Skeletal muscle tissue (tissue), 3 donors: ENCODE measurements at regions not wholly inside any gene's neighbourhood (a gene's known extent, or its start where the extent isn't known, plus 50 kb on each side); places are given as distances from the start of the nearest gene placed in this dataset.

Experiments used
- H3K27ac ChIP-seq: one replicate; pipeline ENCODE4 v1.7.0; 2013; ENCODE audit warnings: mild to moderate bottlenecking, low read depth, low read length, inconsistent platforms
- H3K27me3 ChIP-seq, 3 donors: one replicate each; pipeline ENCODE4 v1.7.0; 2013; ENCODE audit warnings: low read length in 3 of 3; ENCODE audit not compliant: control insufficient read depth in 3 of 3, insufficient read depth in 3 of 3
- H3K36me3 ChIP-seq, 3 donors: one replicate each; pipeline ENCODE4 v1.7.0; 2013; ENCODE audit warnings: low read length in 3 of 3; ENCODE audit not compliant: control insufficient read depth in 3 of 3, insufficient read depth in 3 of 3
- H3K4me1 ChIP-seq, 3 donors: one replicate each; pipeline ENCODE4 v1.7.0; 2013; ENCODE audit warnings: low read length in 3 of 3, mild to moderate bottlenecking in 3 of 3; ENCODE audit not compliant: control insufficient read depth in 3 of 3, insufficient read depth in 3 of 3
- H3K4me3 ChIP-seq, 3 donors: one replicate each; pipeline ENCODE4 v1.7.0; 2013; ENCODE audit warnings: low read length in 3 of 3
- H3K9ac ChIP-seq, 3 donors: one replicate each; pipeline ENCODE4 v1.7.0; 2013; ENCODE audit warnings: low read length in 3 of 3, mild to moderate bottlenecking in 3 of 3, moderate library complexity in 2 of 3, low read depth in 1 of 3
- H3K9me3 ChIP-seq, 3 donors: one replicate each; pipeline ENCODE4 v1.7.0; 2013; ENCODE audit warnings: low read length in 3 of 3; ENCODE audit not compliant: control insufficient read depth in 3 of 3
- donor health status: Osteomylitis.

GRCh38 chr6:163789199-163789810 lies 374.8 kb downstream of the QKI start:
- Histone ChIP-seq H3K4me3 (no peak overlapping the region), H3K27ac (peak overlapping the region; percentile 21), H3K27me3 (no peaks in the 10 kb centered on the region), H3K4me1 (peaks cover 14 to 20% (median 16%) of the 10 kb centered on the region in 3 donors), H3K36me3 (no peaks in the 10 kb centered on the region), H3K9ac (no peak overlapping the region), H3K9me3 (no peaks in the 10 kb centered on the region)

DNA sequence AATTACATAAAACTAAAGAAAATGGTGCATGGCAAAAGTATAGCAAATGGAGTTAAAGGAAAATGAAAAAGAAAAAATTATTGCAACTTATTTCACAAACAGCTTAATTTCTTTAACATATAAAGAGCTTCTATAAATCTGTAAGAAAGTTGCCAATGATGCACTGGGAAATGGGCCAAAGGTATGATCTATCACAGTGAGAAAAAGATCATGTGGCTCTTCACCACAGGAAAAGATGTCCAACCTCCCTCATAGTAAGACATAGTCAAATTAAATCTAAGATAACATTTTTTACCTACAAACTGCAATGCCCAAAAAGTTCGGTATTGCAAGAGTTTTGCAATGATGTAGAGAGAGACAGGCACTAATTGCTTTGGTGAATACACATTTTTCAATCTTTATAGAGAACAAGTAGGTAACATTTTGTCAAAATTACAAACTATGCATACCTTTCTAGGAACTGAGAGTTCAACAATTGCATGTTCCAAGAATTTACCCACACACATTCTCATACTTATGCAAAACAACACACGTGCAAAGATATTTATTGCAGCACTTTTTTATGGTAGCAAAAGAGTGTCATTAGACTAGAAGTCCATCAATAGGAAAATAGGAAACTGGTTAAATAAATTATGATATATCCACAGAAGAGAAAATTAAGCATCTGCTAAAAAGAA lies 372.6 kb downstream of the QKI start:
- no peaks in the 10 kb centered on the region for H3K36me3 ChIP-seq
- H3K9me3 ChIP-seq, result no peaks in the 10 kb centered on the region
- no peak overlapping the region for H3K9ac ChIP-seq
- H3K27ac ChIP-seq, result no peak overlapping the region
- H3K27me3 ChIP-seq, result no peaks in the 10 kb centered on the region
- H3K4me1 ChIP-seq, result peaks cover 14 to 23% (median 16%) of the 10 kb centered on the region in 3 donors
- no peak overlapping the region for H3K4me3 ChIP-seq

DNA sequence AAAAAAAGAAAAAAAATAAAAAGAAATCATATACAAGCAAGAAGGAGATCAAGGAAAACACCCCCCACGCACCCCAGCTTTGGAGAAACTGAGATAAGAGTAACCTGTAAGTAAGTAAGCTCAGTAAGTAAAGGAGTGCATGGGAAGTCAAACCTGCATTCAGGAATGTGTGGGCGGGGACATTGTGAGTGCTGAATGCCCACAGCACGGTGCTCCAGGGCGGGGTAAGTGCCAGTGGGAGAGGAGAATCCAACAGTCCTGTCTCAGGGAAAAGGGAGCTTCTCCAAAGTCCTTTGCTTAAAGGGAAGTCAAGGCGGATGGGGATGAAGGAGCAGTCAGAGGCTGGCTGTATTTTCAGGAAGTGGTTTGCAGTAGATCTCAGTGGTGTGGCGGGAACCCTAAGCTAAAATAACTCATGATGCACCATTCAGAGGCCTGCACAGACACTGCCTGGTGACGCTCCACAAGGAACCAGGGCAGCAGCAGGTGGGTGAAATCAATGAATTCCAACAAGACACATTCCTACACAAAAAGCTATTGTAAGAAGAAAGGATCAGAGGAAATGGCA lies 368.0 kb downstream of the QKI start:
- H3K27ac ChIP-seq, result no peak overlapping the region
- no peak overlapping the region for H3K4me3 ChIP-seq
- H3K36me3 ChIP-seq, result no peaks in the 10 kb centered on the region
- H3K4me1 ChIP-seq, result peaks cover 11 to 23% (median 12%) of the 10 kb centered on the region in 3 donors
- H3K9me3 ChIP-seq, result no peaks in the 10 kb centered on the region
- no peaks in the 10 kb centered on the region for H3K27me3 ChIP-seq
- H3K9ac ChIP-seq, result no peak overlapping the region

DNA sequence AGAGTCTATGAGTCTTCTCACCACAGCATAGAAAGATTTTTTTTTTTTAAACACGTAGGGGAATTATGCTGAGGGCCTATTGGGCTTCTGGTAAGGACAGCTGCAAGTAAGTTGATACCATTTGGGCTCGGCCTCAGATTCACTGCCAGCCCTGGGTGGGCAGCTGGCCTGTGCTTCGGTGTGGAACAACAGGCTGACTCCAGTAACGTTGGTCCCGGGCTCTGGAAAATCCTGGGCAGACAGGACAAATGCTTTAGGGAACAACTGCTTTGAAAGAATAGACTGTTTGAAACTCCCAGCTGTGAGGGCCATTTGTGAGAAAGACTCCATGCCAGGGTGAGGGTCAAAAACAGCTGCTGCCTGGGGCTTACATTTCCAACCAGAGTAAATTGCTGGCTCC lies 366.5 kb downstream of the QKI start:
- peak overlapping the region; percentile 85 for H3K27ac ChIP-seq
- H3K9me3 ChIP-seq, result no peaks in the 10 kb centered on the region
- no peaks in the 10 kb centered on the region for H3K27me3 ChIP-seq
- H3K36me3 ChIP-seq, result no peaks in the 10 kb centered on the region
- peaks cover 10 to 25% (median 14%) of the 10 kb centered on the region in 3 donors for H3K4me1 ChIP-seq
- no peak overlapping the region for H3K4me3 ChIP-seq
- H3K9ac ChIP-seq, result peak overlapping the region; percentile 36 to 52 (median 48)

- Histone ChIP-seq H3K27ac (no peak overlapping the region), H3K36me3 (no peaks in the 10 kb centered on the region), H3K9me3 (no peaks in the 10 kb centered on the region), H3K27me3 (no peaks in the 10 kb centered on the region), H3K9ac (no peak overlapping the region), H3K4me3 (no peak overlapping the region), H3K4me1 (peaks cover 10 to 25% (median 14%) of the 10 kb centered on the region in 3 donors)
Observed at GRCh38 chr6:163779727-163780284, 365.3 kb downstream of the QKI start.

DNA sequence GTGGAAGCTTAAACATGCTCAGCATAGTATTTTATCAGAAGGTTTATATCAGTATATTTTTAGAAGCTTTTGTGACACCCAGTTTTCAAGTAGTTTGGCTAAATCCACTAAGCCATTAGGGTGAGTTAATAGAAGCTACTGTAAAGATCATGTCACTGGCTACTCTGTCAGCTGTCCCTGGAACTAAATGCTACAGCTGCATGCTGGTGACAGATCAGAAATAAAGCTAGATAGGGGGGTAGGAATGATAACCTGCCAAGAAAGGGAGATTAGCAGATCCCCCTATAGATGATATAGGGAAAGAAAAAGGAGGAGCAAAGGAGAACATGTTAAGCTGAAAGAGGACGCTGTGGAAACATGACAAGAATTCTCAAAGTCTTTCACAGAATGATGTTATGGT lies 363.2 kb downstream of the QKI start:
- no peak overlapping the region for H3K4me3 ChIP-seq
- no peaks in the 10 kb centered on the region for H3K9me3 ChIP-seq
- H3K9ac ChIP-seq, result no peak overlapping the region
- no peaks in the 10 kb centered on the region for H3K36me3 ChIP-seq
- H3K27ac ChIP-seq, result no peak overlapping the region
- no peaks in the 10 kb centered on the region for H3K27me3 ChIP-seq
- peaks cover 10 to 25% (median 14%) of the 10 kb centered on the region in 3 donors for H3K4me1 ChIP-seq

GRCh38 chr6:163776906-163777686 lies 362.6 kb downstream of the QKI start:
- Histone ChIP-seq H3K27ac (peak overlapping the region; percentile 6), H3K27me3 (no peaks in the 10 kb centered on the region), H3K4me1 (peaks cover 10 to 22% (median 14%) of the 10 kb centered on the region in 3 donors), H3K36me3 (no peaks in the 10 kb centered on the region), H3K9me3 (no peaks in the 10 kb centered on the region), H3K9ac (no peak overlapping the region), H3K4me3 (no peak overlapping the region)

GRCh38 chr6:163776196-163776905 lies 361.8 kb downstream of the QKI start:
- no peaks in the 10 kb centered on the region for H3K27me3 ChIP-seq
- no peaks in the 10 kb centered on the region for H3K9me3 ChIP-seq
- no peak overlapping the region for H3K27ac ChIP-seq
- H3K4me1 ChIP-seq, result peaks cover 10 to 22% (median 14%) of the 10 kb centered on the region in 3 donors
- no peak overlapping the region for H3K4me3 ChIP-seq
- no peaks in the 10 kb centered on the region for H3K36me3 ChIP-seq
- no peak overlapping the region for H3K9ac ChIP-seq

DNA sequence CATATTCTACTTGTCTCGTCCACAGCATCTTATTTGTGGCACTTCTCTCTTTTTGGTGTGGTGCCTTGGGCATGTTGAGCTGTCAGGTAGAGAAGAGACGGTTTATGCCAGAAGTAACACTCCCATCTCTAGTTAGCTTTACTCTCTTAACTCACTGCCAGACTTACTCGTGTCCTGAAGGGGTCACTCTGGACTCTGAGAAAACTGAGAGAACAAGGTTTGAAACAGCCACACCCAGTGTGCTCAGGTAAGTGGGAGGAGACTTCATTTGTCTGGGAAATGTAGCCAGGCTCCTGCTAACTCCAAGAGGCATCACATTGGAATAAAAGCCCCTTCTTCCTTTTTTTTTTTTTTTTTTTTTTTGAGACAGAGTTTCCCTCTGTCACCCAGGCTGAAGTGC lies 360.8 kb downstream of the QKI start:
- Histone ChIP-seq H3K36me3 (no peaks in the 10 kb centered on the region), H3K9me3 (no peaks in the 10 kb centered on the region), H3K27me3 (no peaks in the 10 kb centered on the region), H3K4me3 (no peak overlapping the region), H3K4me1 (peaks cover 5 to 17% (median 10%) of the 10 kb centered on the region in 3 donors), H3K9ac (no peak overlapping the region), H3K27ac (no peak overlapping the region)
